SK-N-DZ (cell line): ENCODE measurements at regions not wholly inside any gene's neighbourhood (a gene's known extent, or its start where the extent isn't known, plus 50 kb on each side); places are given as distances from the start of the nearest gene placed in this dataset.
A peak's percentile ranks its signal among the peaks of the same experiment; 100 is the strongest.
"Not testable (repeated sequence)": the region's sequence is repeated elsewhere in the genome, so short reads cannot be mapped to it uniquely, and the experiment has no call there.

ENCODE experiments used
- DNase-seq: peaks from one replicate; pipeline ENCODE4 v3.0.0-alpha.2; 2015; ENCODE audit warnings: low spot score

- DNase-seq = peak; percentile 58
Measured at GRCh38 chr17:28247671-28248555, 71.1 kb upstream of the TMEM97 start.

- no peak for DNase-seq
Measured at GRCh38 chr17:28249706-28250105, 69.3 kb upstream of the TMEM97 start.

DNA sequence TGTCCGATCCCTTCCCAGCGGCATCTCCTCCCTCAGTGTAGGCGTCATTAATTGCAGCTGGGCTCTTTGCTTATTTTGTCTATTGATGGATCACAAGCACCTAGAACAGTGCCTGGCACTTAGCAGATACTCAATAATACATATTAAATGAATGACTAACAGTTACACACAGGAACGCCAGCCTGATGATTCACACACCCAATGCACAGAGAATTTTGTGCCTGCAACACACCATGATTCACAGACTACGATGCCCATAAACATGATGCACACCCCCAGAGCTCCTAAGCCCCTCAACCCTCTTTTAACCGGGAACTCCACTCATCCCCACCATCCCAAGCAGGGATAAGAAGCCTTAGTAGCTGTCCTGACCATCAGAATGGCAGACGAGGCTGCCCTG lies 66.6 kb upstream of the TMEM97 start:
- no peak for DNase-seq

- no peak for DNase-seq
Measured at GRCh38 chr17:28253663-28254062, 65.3 kb upstream of the TMEM97 start.

- no peak for DNase-seq
Measured at GRCh38 chr17:28255616-28256015, 63.4 kb upstream of the TMEM97 start.

DNA sequence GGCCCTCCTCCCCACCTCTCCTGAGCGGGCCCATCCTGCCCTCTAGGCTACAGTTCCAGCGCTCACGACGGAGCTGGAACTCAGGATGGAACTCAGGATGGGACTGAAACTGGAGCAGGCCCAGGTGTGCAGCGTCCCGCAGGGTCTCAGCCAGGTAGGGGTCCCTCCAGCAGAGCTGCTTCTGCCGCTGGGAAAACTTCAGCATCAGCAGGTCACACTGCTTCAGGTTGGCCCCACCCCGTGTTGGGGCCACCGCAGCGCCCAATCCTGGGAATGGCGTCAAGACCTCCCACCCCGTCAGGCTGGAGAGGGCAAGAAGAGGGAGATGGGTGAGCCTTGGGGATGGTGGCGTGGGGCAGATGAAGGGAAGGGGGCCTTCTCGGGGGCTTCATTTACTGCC lies 62.6 kb upstream of the TMEM97 start:
- DNase-seq = no peak

- DNase-seq = no peak
Measured at GRCh38 chr17:28256881-28257280, 62.1 kb upstream of the TMEM97 start.

GRCh38 chr17:28258347-28258887 lies 60.6 kb upstream of the TMEM97 start:
- DNase-seq = no peak

- DNase-seq = no peak
Measured at GRCh38 chr17:28261219-28261618, 57.8 kb upstream of the TMEM97 start.

DNA sequence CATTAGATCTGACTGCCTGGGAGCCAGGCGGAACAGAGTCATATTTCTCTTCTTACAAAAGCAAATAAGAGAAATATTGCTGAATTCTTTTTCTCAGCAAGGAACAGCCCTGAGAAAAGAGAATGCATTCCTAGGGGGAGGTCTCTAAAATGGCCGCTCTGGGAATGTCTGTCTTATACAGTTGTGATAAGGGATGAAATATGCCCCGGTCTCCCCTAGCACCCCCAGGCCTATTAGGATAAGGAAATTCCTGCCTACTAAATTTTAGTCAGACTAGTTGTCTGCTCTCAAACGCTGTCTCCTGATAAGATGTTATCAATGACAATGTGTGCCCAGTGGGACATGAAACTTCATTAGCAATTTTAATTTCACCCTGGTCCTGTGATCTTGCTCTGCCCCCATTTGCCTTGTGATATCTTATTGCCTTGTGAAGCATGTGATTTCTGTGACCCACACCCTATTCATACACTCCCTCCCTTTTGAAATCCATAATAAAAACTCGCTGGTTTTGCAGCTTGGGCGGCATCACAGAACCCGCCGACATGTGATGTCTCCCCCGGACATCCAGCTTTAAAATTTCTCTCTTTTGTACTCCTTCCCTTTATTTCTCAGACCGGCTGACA lies 56.8 kb upstream of the TMEM97 start:
- DNase-seq = not testable (repeated sequence)

- not testable (repeated sequence) for DNase-seq
Measured at GRCh38 chr17:28264902-28265548, 54.0 kb upstream of the TMEM97 start.

- not testable (repeated sequence) for DNase-seq
Measured at GRCh38 chr17:28265856-28266546, 53.0 kb upstream of the TMEM97 start.

GRCh38 chr17:28266547-28266920 lies 52.5 kb upstream of the TMEM97 start:
- not testable (repeated sequence) for DNase-seq

DNA sequence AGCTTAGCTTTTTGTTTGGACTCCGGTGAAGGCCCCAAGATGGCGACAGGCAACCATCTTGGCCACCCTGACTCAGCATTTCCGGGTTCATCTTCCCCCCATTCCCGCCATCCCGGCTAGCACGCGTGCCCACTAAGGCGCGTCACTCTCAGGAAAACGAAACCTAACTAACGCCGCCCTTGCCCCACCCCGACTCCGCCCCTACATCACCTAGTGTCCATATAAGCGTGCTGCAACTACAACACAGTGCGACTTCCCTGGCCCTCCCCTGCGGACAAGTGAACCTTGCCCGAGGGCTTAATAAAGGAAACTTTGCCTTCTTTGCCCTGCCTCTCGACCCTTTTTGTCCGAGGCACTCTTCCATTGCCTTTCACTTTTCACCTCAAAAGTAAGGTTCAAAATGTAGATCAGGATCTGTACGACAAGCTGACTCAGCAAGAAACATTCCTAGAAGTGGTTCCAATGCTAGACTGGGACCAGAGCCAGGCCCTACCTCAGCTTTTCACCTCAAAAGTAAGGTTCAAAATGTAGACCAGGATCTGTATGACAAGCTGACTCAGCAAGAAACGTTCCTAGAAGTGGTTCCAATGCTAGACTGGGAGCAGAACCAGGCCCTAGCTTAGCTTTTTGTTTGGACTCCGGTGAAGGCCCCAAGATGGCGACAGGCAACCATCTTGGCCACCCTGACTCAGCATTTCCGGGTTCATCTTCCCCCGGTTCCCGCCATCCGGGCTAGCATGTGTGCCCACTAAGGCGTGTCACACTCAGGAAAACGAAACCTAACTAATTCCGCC lies 51.9 kb upstream of the TMEM97 start:
- not testable (repeated sequence) for DNase-seq

DNA sequence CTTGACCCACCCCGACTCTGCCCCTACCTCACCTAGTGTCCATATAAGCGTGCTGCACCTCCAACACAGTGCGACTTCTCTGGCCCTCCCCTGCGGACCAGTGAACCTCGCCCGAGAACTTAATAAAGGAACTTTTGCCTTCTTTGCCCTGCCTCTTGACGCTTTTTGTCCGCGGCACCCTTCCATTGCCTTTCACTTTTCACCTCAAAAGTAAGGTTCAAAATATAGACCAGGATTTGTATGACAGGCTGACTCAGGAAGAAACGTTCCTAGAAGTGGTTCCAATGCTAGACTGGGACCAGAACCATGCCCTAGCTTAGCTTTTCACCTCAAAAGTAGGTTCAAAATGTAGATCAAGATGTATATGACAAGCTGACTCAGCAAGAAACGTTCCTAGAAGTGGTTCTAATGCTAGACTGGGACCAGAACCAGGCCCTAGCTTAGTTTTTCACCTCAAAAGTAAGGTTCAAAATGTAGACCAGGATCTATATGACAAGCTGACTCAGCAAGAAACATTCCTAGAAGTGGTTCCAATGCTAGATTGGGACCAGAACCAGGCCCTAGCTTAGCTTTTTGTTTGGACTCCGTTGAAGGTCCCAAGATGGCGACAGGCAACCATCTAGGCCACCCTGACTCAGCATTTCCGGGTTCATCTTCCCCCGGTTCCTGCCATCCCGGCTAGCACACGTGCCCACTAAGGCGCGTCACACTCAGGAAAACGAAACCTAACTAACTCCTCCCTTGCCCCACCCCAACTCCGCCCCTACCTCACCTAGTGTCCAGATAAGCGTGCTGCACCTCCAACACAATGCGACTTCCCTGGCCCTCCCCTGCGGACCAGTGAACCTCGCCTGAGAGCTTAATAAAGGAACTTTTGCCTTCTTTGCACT lies 51.0 kb upstream of the TMEM97 start:
- no peak for DNase-seq

DNA sequence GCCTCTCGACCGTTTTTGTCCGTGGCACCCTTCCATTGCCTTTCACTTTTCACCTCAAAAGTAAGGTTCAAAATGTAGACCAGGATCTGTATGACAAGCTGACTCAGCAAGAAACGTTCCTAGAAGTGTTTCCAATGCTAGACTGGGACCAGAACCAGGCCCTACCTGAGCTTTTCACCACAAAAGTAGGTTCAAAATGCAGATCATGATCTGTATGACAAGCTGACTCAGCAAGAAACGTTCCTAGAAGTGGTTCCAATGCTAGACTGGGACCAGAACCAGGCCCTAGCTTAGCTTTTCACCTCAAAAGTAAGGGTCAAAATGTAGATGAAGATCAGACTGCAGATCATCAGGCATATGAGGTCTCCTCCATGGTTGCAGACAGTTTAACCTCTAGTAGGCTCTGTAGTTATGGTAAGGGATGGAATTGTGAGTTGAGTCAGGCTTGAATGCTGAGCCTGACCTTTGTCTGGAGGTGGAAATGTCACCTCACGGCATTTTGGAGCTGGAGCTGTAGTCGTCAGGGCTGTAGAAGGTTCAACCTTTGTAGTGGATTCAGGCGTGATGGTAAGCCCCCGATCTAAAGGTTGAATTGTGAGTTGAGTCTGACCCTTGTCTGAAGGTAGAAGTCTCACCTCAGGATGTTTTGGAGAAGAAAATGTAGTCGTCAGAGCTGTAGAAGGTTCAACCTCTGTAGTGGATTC lies 50.2 kb upstream of the TMEM97 start:
- DNase-seq = no peak
